GM23338 (cell line): ENCODE measurements at regions not wholly inside any gene's neighbourhood (a gene's known extent, or its start where the extent isn't known, plus 50 kb on each side); places are given as distances from the start of the nearest gene placed in this dataset.

Experiments used
- ATAC-seq: fragments of 200-7000 bp; cut with Tn5 transposase; 3 replicates; pipeline ENCODE4 v1.9.1; 2020
- DNase-seq: peaks from one replicate; pipeline ENCODE4 v3.0.0-alpha.2; 2015; ENCODE audit warnings: low spot score
- H2AFZ ChIP-seq: fragments of 200-600 bp; sonication (generic); 2 replicates; pipeline ENCODE4 v1.8.0; 2016; ENCODE audit warnings: antibody characterized with exemption, mild to moderate bottlenecking, moderate library complexity
- H3F3A ChIP-seq: fragments of 200-600 bp; sonication (generic); replicated peaks from 2 replicates; pipeline ENCODE4 v1.8.0; 2017; ENCODE audit warnings: antibody characterized with exemption, mixed run types, low read depth
- H3K27ac ChIP-seq: fragments of 200-600 bp; sonication (generic); 2 replicates; pipeline ENCODE4 v1.6.1; 2016; ENCODE audit warnings: low read depth
- H3K27me3 ChIP-seq: fragments of 200-600 bp; sonication (generic); 2 replicates; pipeline ENCODE4 v1.8.0; 2016; ENCODE audit warnings: mild to moderate bottlenecking, mixed run types, moderate library complexity; ENCODE audit not compliant: insufficient read depth
- H3K36me3 ChIP-seq: fragments of 200-600 bp; sonication (generic); 2 replicates; pipeline ENCODE4 v1.8.0; 2016; ENCODE audit warnings: mild to moderate bottlenecking; ENCODE audit not compliant: insufficient read depth
- H3K4me1 ChIP-seq: fragments of 200-600 bp; sonication (generic); 2 replicates; pipeline ENCODE4 v1.8.0; 2016; ENCODE audit warnings: mild to moderate bottlenecking, moderate library complexity; ENCODE audit not compliant: insufficient read depth
- H3K4me2 ChIP-seq: fragments of 200-600 bp; sonication (generic); 2 replicates; pipeline ENCODE4 v1.7.1; 2017; ENCODE audit warnings: mixed run types
- H3K4me3 ChIP-seq: fragments of 200-600 bp; sonication (generic); 2 replicates; pipeline ENCODE4 v1.6.1; 2016; ENCODE audit warnings: mixed run types
- H3K79me2 ChIP-seq: fragments of 200-600 bp; sonication (generic); replicated peaks from 2 replicates; pipeline ENCODE4 v1.8.0; 2017; ENCODE audit warnings: mild to moderate bottlenecking; ENCODE audit not compliant: insufficient read depth
- H3K9me2 ChIP-seq: fragments of 200-600 bp; sonication (generic); 2 replicates; pipeline ENCODE4 v1.8.0; 2017; ENCODE audit not compliant: insufficient read depth
- H4K20me1 ChIP-seq: fragments of 200-600 bp; sonication (generic); replicated peaks from 2 replicates; pipeline ENCODE4 v1.8.0; 2017; ENCODE audit warnings: mild to moderate bottlenecking; ENCODE audit not compliant: insufficient read depth
- H3K27ac Mint-ChIP-seq: 2 replicates; pipeline ENCODE4 v1.8.0; 2020; ENCODE audit warnings: inconsistent platforms, mild to moderate bottlenecking, moderate library complexity, mixed read lengths
- H3K27me3 Mint-ChIP-seq: 3 replicates; pipeline ENCODE4 v1.8.0; 2022; ENCODE audit warnings: low read depth, mild to moderate bottlenecking, moderate library complexity, mixed read lengths, inconsistent platforms; ENCODE audit not compliant: insufficient read depth, poor library complexity
- H3K36me3 Mint-ChIP-seq: 3 replicates; pipeline ENCODE4 v1.8.0; 2021; ENCODE audit warnings: low read depth, mild to moderate bottlenecking, inconsistent platforms, moderate library complexity, mixed read lengths
- H3K4me1 Mint-ChIP-seq: 3 replicates; pipeline ENCODE4 v1.8.0; 2020; ENCODE audit warnings: mild to moderate bottlenecking, inconsistent platforms, mixed read lengths
- H3K4me3 Mint-ChIP-seq: 3 replicates; pipeline ENCODE4 v1.8.0; 2021; ENCODE audit warnings: moderate library complexity, mild to moderate bottlenecking, inconsistent platforms, mixed read lengths
- H3K9me3 Mint-ChIP-seq: 3 replicates; pipeline ENCODE4 v1.8.0; 2020; ENCODE audit warnings: moderate library complexity, mild to moderate bottlenecking, inconsistent platforms, mixed read lengths
- ETS1 ChIP-seq: IDR thresholded peaks from 2 replicates; pipeline ENCODE4 v1.6.1; 2016; ENCODE audit warnings: antibody characterized with exemption
- EZH2 ChIP-seq: fragments of 200-600 bp; sonication (generic); IDR thresholded peaks from one replicate; pipeline ENCODE4 v1.8.0; 2017; ENCODE audit warnings: antibody characterized with exemption, mild to moderate bottlenecking, low read depth; ENCODE audit not compliant: unreplicated experiment
- EZH2phosphoT487 ChIP-seq: fragments of 200-600 bp; sonication (generic); IDR thresholded peaks from one replicate; pipeline ENCODE4 v1.8.1; 2018; ENCODE audit warnings: antibody characterized with exemption; ENCODE audit not compliant: unreplicated experiment
- JUNB ChIP-seq: IDR thresholded peaks from one replicate; pipeline ENCODE4 v1.6.1; 2016; ENCODE audit warnings: antibody characterized with exemption; ENCODE audit not compliant: unreplicated experiment
- NANOG ChIP-seq: IDR thresholded peaks from 2 replicates; pipeline ENCODE4 v1.6.1; 2016; ENCODE audit warnings: antibody characterized with exemption, borderline replicate concordance
- POLR2AphosphoS5 ChIP-seq: IDR thresholded peaks from 2 replicates; pipeline ENCODE4 v1.6.1; 2016; ENCODE audit warnings: antibody characterized with exemption, low read depth
- REST ChIP-seq: IDR thresholded peaks from one replicate; pipeline ENCODE4 v1.6.1; 2018; ENCODE audit warnings: antibody characterized with exemption; ENCODE audit not compliant: unreplicated experiment
- ZNF331 ChIP-seq: fragments of 250-450 bp; sonication (Bioruptor Pico); IDR thresholded peaks from 2 replicates; pipeline ENCODE4 v1.5.0; 2020; ENCODE audit warnings: low read depth, mild to moderate bottlenecking, moderate library complexity
- ZNF462 ChIP-seq: fragments of 250-450 bp; sonication (Bioruptor Pico); IDR thresholded peaks from 2 replicates; pipeline ENCODE4 v1.5.0; 2020; ENCODE audit warnings: mild to moderate bottlenecking, moderate library complexity

GRCh38 chrX:120761810-120762209 lies 113.9 kb downstream of the CT47B1 start (continued):
- no peak for TF ChIP-seq REST

- Histone ChIP-seq H3K27ac (no peak overlapping the region), H3F3A (no peaks in the 10 kb centered on the region), H3K9me2 (no peaks in the 10 kb centered on the region), H3K4me2 (no peak overlapping the region), H2AFZ (no peak overlapping the region), H3K79me2 (no peaks in the 10 kb centered on the region), H3K36me3 (no peaks in the 10 kb centered on the region), H3K4me3 (no peak overlapping the region), H3K27me3 (no peaks in the 10 kb centered on the region), H4K20me1 (no peaks in the 10 kb centered on the region), H3K4me1 (no peaks in the 10 kb centered on the region)
- no peak overlapping the region for H3K27ac Mint-ChIP-seq
- TF ChIP-seq ZNF331 (CRISPR knock-in tag) (no peak), JUNB (no peak), EZH2 (no peak), POLR2AphosphoS5 (no peak), ETS1 (no peak), NANOG (no peak), EZH2phosphoT487 (no peak)
- H3K9me3 Mint-ChIP-seq: no peaks in the 10 kb centered on the region
- DNase-seq (no peak), ATAC-seq (no peak)
- no peaks in the 10 kb centered on the region for H3K36me3 Mint-ChIP-seq
- H3K27me3 Mint-ChIP-seq: peaks cover 8% of the 10 kb centered on the region
- no peak overlapping the region for H3K4me3 Mint-ChIP-seq
- peaks cover 6% of the 10 kb centered on the region for H3K4me1 Mint-ChIP-seq
Observed at GRCh38 chrX:120759685-120760084, 116.0 kb downstream of the CT47B1 start.

GRCh38 chrX:120755066-120755846 lies 120.4 kb downstream of the CT47B1 start:
- no peak for ATAC-seq
- Mint-ChIP-seq H3K27me3 (peaks cover 7% of the 10 kb centered on the region), H3K36me3 (no peaks in the 10 kb centered on the region), H3K9me3 (no peaks in the 10 kb centered on the region), H3K4me3 (no peak overlapping the region), H3K27ac (no peak overlapping the region), H3K4me1 (peaks cover 24% of the 10 kb centered on the region)
- Histone ChIP-seq H4K20me1 (no peaks in the 10 kb centered on the region), H3K27me3 (no peaks in the 10 kb centered on the region), H3K4me2 (no peak overlapping the region), H3K79me2 (no peaks in the 10 kb centered on the region), H3K4me3 (no peak overlapping the region), H2AFZ (no peak overlapping the region), H3F3A (no peaks in the 10 kb centered on the region), H3K9me2 (no peaks in the 10 kb centered on the region), H3K27ac (no peak overlapping the region), H3K36me3 (no peaks in the 10 kb centered on the region), H3K4me1 (no peaks in the 10 kb centered on the region)
- DNase-seq: no peak
- TF ChIP-seq NANOG (no peak), ZNF462 (CRISPR knock-in tag) (no peak)
